RPMI8226 (cell line): ENCODE measurements at regions not wholly inside any gene's neighbourhood (a gene's known extent, or its start where the extent isn't known, plus 50 kb on each side); places are given as distances from the start of the nearest gene placed in this dataset.
"Not testable (repeated sequence)": the region's sequence is repeated elsewhere in the genome, so short reads cannot be mapped to it uniquely, and the experiment has no call there.

Source experiments
- DNase-seq: peaks from one replicate; pipeline ENCODE4 v3.0.0-alpha.2; 2015

DNA sequence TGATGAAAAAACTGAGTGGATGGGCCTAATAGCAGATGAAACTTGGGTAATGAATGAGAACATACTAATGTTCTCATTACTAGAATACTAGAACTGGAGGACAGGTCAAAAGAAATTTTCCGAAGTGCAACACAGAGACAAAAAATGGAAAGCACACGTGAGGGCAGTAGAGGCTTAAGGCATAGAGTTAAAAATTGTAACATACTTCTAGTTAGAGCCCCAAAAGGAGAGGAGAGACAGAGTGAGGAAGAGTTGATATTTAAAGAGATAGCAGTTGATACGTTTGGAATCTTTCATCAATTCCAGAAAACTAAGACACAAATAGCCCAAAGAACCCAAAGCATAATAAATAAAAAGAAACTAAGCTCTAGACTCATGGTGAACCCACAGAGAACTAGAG, 327.9 kb downstream of the SQOR start:
- no peak for DNase-seq

- DNase-seq = no peak
Observed at GRCh38 chr15:45970542-45970941, 335.7 kb downstream of the SQOR start.

GRCh38 chr15:45980366-45980765, 345.5 kb downstream of the SQOR start:
- no peak for DNase-seq

GRCh38 chr15:45981625-45982024, 346.8 kb downstream of the SQOR start:
- no peak for DNase-seq

- DNase-seq = no peak
Observed at GRCh38 chr15:45991863-45992262, 357.0 kb downstream of the SQOR start.

DNA sequence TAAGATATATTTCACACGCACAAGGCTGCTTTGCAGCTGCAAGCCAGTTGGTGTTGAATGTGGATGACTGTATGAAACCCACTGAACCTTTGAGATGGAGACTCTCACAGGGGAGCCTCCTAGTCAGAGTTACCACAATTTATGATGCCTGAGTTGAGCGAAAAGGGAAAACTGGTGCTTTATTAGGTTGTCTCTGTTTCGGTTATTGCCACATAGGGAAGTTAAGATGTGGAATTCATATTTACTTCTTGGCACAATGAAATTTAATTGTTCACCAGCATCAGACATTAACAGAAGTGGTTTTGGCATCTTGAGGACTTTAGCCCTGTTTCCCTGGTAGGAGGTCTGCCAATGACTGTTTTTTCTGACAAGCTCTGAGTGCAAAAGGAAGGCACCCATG, 358.2 kb downstream of the SQOR start:
- no peak for DNase-seq

GRCh38 chr15:45993508-45993907, 358.7 kb downstream of the SQOR start:
- DNase-seq = no peak

- no peak for DNase-seq
Observed at GRCh38 chr15:45995800-45996199, 361.0 kb downstream of the SQOR start.

- DNase-seq = no peak
Observed at GRCh38 chr15:46014532-46014931, 379.7 kb downstream of the SQOR start.

DNA sequence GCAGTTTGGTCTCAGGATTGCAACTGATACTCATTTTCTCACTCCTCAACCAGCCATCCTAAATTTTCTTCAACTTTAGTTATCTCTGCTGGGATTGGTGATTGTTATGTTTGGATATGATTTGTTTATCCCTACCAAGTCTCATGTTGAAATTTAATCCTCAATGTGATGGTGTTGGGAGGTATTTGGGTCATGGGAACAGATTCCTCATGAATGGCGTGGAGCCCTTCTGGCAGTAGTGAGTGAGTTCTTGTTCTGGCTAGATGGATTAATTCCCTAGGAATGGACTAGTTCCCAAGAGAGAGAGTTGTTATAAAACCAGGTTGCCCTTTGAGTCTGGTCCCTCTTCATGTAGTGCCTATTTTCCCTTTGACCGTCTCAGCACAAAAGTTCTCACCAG, 399.9 kb downstream of the SQOR start:
- DNase-seq = no peak

GRCh38 chr15:46039703-46040102, 404.9 kb downstream of the SQOR start:
- no peak for DNase-seq

DNA sequence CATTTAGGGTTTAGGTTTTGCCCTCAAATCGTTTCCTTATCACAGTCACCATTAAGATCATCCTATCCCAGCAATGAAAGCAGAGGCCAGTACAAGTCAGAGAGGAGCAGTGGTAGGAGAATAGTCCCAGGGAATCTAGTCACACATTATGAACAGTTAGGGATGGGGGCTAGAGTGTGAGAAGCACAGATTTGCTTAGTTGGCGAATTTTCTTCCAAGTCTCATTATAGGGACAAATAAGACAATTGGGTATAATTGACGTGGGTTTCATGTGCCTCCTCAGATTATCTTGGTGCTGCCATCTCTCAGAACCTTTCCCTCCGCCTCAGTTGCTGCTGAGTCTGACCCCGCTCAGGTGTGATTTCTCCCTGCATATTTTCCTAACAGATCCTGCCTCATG, 407.1 kb downstream of the SQOR start:
- no peak for DNase-seq

DNA sequence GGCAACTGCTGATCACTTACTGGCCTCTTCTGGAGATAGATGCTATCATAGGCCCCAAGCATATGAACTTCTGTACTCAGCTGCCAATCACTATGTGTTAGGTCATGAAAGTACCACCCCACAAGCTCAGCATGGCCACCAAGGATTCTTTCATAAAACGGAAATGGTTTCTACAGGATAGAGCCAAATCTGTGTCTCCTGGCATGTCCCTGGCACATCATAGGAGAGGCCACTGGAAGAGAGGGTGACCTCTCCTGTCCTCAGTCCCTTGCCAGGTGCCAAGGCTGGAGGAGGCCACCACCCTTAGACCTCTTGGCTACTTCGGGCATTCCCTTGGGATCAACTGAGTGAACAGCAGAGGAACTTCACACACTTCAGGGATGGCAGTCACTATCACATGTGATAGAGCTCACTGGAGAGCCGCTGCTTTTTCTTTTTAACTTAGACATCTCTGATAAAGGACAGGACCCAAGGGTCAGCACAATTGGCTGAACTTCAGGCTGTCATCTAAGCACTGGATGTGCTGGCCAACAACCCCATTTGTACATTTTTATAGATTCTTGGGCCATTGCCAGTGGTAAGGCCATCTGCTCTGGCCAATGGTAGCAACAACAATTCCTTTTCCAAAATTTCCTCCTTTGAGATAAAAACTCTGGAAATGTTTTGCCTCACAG, 425.2 kb downstream of the SQOR start:
- no peak for DNase-seq

DNA sequence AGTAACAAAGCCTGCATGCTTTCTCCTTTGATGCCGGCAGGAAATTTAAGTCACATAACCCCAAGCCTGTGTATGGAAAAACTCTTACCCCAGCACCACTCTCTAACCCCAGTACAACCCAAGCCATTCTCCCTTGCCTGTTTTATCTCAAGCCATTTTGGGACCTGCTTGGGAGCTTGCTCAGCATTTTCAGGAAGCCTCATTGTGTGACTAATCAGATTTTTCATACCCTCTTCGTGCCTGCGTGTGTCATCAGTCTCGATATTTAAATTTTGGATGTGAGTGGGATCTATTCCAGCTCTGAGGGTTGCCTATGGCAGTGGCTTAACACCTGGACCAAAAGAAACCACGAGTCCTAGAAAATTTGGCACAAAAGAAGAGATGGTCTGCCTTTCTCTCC, 426.2 kb downstream of the SQOR start:
- DNase-seq = no peak

- no peak for DNase-seq
Observed at GRCh38 chr15:46077220-46077619, 442.4 kb downstream of the SQOR start.

DNA sequence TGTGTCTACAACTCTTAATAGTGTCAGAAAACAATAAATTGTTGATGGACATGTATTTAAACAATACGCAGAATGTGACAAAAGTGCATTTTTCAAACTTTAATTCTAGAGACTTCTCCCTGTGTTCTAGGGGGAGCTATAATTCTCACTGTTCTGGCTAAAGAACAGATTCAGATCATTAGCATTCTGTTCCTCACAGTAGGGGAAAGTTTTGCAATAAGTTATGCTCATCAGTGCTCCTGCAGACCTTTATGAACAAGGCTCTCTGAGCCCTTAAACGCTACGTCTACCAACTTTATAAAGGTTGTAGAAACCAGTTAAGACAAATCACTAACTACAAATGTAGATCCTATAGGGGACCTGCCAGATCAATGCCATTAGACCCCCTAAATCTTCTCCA, 444.2 kb downstream of the SQOR start:
- DNase-seq = no peak

DNA sequence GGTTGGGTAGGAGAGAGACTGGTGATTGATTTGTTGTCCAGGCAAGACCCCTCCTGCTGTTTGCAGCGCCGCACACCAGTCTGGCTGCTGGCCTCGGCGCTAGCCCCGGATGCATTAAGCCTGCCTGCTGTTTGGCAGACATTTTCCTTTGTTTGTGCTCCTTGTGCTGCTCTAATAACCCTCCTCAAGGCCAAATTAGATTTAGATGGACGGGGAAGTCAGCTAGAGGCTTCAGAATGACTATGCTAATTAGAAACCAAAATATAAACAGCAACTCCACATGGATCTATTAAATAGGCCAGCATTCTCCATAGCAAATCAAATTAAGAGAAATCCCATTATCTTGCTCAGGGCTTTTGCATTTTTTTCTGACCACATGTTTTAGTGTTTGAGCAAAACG, 445.2 kb downstream of the SQOR start:
- no peak for DNase-seq

- DNase-seq = no peak
Observed at GRCh38 chr15:46088486-46089445, 453.9 kb downstream of the SQOR start.

DNA sequence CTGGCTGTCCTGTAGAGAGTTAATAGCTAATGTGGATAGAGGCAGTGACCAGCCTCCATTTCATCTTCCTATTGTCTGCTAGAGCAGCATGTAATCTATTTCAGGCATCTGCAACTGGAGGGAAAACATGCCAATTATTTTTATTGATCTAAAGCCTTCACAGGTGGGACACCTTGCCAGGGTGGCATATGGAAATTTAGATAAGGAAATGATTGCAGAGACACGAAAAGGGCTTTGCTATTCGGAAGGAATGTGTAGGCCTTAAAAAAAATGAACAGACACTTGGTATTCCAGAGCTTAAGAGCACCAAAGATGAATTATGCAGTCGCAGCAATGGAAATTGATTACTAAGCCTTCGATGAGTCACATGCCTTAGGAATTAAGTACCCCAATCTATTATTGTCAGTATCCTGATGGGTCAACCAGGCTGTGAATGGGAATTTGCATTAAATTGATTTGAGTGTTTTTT, 454.7 kb downstream of the SQOR start:
- DNase-seq = no peak

GRCh38 chr15:46091860-46092450, 457.1 kb downstream of the SQOR start:
- peak; percentile 59 for DNase-seq

DNA sequence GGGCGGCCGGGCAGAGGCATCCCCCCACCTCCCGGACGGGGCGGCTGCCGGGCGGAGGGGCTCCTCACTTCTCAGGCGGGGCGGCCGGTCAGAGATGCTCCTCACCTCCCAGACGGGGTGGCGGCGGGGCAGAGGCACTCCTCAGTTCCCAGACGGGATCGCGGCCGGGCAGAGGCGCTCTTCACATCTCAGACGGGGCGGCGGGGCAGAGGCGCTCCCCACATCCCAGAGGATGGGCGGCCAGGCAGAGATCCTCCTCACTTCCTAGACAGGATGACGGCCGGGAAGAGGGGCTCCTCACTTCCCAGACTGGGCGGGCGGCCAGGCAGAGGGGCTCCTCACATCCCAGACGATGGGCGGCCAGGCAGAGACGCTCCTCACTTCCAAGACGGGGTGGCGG, 463.2 kb downstream of the SQOR start:
- not testable (repeated sequence) for DNase-seq

DNA sequence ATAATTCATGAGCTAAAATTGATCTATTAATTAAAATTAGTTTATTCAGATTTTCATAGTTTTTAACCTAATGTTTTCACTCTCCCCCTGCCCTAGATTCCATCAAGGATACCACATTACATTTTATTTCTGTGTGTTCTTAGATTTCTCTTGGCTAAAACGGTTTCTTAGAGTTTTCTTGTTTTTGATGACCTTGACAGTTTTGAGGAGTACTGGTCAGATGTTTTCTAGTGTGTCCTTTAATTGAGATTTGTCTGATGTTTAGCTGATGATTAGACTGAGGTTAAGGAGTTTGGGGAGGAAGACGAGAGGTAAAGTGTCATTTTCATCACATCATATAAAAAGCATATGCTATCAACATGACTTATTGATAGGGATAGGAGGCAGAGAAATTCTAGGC, 475.9 kb downstream of the SQOR start:
- no peak for DNase-seq

DNA sequence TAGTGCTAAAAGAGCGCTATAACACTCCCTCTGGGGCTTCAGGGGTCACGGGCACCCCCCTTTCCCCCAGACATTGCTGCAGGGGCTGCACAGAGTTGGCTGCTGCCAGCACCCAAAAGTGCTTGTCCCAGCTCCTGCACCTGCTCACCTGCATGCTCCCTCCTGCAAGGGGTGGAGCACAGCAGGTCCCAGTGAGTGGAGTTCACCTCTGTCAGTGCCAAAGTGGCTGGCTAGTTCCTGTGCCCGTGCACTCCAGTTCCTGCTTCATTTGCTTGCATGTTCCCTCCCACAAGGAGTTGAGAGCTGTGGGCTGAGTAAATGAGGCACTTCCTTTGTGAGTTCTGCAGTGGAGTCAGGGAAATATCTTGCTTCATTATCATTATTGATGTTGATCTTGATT, 476.9 kb downstream of the SQOR start:
- DNase-seq = no peak

DNA sequence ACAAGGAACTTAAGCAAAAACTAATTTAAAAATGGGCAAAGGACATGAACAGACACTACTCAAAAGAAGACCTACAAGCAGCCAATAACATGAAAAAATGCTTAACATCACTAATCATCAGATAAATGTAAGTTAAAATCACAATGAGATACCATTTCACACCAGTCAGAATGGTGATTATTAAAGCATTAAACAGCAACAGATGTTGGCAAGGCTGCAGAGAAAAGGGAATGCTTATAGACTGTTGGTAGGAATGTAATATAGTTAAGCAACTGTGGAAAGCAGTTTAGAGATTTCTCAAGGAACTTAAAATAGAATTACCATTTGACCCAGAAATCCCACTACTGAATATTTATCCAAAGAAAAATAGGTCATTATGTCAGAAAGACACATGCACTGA, 482.2 kb downstream of the SQOR start:
- no peak for DNase-seq
